ENCODE measurements at regions not wholly inside any gene's neighbourhood (a gene's known extent, or its start where the extent isn't known, plus 50 kb on each side); places are given as distances from the start of the nearest gene placed in this dataset.

DNA sequence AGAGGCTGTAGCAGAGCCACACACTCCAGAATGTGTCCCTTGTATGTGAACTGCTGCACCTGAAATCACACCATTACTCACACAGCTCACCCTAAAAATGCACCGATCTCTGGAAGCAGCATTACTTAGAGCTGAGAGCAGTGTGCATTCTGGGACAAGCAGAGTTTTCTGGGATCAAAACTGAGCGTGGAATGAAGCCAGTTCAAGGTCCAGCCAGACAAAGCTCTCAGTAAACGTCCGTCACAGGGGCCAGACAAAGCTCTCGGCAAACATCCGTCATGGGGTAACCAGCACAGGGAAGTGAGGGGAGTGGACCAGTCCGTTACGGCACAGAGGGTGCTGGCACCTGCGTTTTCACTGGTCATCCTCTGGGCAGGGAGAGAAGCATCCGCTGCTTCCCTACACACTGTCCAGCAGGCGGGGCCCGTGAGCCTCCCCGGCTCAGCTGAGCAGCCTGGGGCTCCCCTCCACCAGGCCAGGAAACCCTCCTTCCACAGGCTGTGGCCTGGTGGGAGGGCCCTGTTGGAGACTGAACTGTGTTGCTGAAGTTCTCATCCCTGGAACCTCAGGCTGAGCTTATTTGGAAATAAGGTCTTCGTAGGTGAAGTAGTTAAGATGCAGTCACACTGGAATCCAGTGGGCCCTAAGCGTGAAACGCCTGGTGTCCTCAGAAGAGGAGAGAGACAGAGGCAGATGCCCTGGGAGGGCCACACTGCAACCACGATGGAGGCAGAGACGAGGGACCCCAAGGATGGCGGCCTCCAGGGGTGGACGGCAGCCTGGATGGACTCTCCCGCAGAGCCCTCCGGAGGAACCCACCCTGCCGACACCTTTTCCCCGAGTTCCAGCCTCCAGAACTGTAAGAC lies 883.9 kb downstream of the BRD1 start:
- Histone ChIP-seq H3K27me3 (ENCODE audit: control insufficient read depth, insufficient read depth, low read length) (peaks cover 3% of the 10 kb centered on the region), H3K4me3 (ENCODE audit: low read length) (no peak overlapping the region), H3K27ac (ENCODE audit: low read depth, low read length) (no peak overlapping the region), H3K4me1 (ENCODE audit: control insufficient read depth, insufficient read depth, low read length) (no peaks in the 10 kb centered on the region), H3K9ac (ENCODE audit: low read length) (no peak overlapping the region), H3K36me3 (ENCODE audit: control insufficient read depth, insufficient read depth, low read length) (no peaks in the 10 kb centered on the region)

- H3K4me3 ChIP-seq (ENCODE audit: low read length), result no peak overlapping the region
- H3K27ac ChIP-seq (ENCODE audit: low read depth, low read length), result no peak overlapping the region
- no peaks in the 10 kb centered on the region for H3K4me1 ChIP-seq (ENCODE audit: control insufficient read depth, insufficient read depth, low read length)
- peaks cover 3% of the 10 kb centered on the region for H3K27me3 ChIP-seq (ENCODE audit: control insufficient read depth, insufficient read depth, low read length)
- H3K36me3 ChIP-seq (ENCODE audit: control insufficient read depth, insufficient read depth, low read length), result no peaks in the 10 kb centered on the region
- no peak overlapping the region for H3K9ac ChIP-seq (ENCODE audit: low read length)
Measured at GRCh38 chr22:48942698-48943566, 884.7 kb downstream of the BRD1 start.

- Histone ChIP-seq H3K36me3 (ENCODE audit: control insufficient read depth, insufficient read depth, low read length) (no peaks in the 10 kb centered on the region), H3K27ac (ENCODE audit: low read depth, low read length) (no peak overlapping the region), H3K9ac (ENCODE audit: low read length) (no peak overlapping the region), H3K27me3 (ENCODE audit: control insufficient read depth, insufficient read depth, low read length) (peaks cover 3% of the 10 kb centered on the region), H3K4me3 (ENCODE audit: low read length) (no peak overlapping the region), H3K4me1 (ENCODE audit: control insufficient read depth, insufficient read depth, low read length) (no peaks in the 10 kb centered on the region)
Measured at GRCh38 chr22:48941903-48942575, 885.6 kb downstream of the BRD1 start.

DNA sequence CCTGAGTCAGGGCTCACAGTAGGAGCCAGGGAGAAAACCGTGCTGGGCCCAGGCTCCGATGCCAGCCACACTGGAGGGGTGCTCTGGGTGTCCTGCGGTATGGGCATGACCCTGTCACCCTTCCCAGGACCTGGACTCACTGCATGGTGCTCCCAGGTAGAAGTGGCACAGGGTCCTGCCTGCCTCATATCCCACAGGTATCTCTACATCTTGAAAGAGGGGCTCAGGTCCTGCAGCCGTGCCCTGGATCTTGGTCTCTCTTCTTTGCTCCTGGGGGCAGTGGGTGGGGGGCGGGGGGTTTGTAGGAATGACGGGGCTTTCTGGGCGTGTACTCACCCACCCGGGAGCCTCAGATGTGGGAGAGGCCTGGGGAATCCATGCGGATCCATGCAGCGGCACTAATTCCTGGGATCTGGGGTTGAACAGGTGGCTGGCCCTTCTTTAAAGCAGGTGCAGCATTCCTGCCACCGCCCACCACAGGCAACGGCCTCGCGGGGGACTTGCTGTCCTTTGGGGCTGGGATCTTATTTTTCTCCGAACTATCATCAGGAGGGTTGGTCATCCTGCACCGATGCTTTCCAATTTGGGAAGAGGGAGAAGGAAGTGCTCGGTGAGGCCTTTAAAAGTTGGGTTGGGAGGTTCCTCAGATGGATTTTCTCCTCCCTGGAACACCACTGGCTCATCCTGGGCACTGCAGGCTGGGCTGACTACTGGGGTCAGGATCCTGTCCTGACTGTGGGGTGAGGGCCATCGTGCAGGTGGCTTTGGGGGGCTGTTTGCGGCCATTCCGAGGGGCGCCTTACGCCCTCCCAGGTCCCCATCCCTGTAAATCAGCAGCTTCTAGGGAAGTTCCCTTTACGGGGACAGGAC lies 886.4 kb downstream of the BRD1 start:
- Histone ChIP-seq H3K4me1 (ENCODE audit: control insufficient read depth, insufficient read depth, low read length) (no peaks in the 10 kb centered on the region), H3K4me3 (ENCODE audit: low read length) (no peak overlapping the region), H3K27me3 (ENCODE audit: control insufficient read depth, insufficient read depth, low read length) (peaks cover 3% of the 10 kb centered on the region), H3K27ac (ENCODE audit: low read depth, low read length) (no peak overlapping the region), H3K36me3 (ENCODE audit: control insufficient read depth, insufficient read depth, low read length) (no peaks in the 10 kb centered on the region), H3K9ac (ENCODE audit: low read length) (no peak overlapping the region)

GRCh38 chr22:48940266-48941032 lies 887.2 kb downstream of the BRD1 start:
- H3K27me3 ChIP-seq (ENCODE audit: control insufficient read depth, insufficient read depth, low read length), result peaks cover 3% of the 10 kb centered on the region
- H3K4me1 ChIP-seq (ENCODE audit: control insufficient read depth, insufficient read depth, low read length), result no peaks in the 10 kb centered on the region
- H3K4me3 ChIP-seq (ENCODE audit: low read length), result no peak overlapping the region
- no peaks in the 10 kb centered on the region for H3K36me3 ChIP-seq (ENCODE audit: control insufficient read depth, insufficient read depth, low read length)
- H3K9ac ChIP-seq (ENCODE audit: low read length), result no peak overlapping the region
- H3K27ac ChIP-seq (ENCODE audit: low read depth, low read length), result no peak overlapping the region

DNA sequence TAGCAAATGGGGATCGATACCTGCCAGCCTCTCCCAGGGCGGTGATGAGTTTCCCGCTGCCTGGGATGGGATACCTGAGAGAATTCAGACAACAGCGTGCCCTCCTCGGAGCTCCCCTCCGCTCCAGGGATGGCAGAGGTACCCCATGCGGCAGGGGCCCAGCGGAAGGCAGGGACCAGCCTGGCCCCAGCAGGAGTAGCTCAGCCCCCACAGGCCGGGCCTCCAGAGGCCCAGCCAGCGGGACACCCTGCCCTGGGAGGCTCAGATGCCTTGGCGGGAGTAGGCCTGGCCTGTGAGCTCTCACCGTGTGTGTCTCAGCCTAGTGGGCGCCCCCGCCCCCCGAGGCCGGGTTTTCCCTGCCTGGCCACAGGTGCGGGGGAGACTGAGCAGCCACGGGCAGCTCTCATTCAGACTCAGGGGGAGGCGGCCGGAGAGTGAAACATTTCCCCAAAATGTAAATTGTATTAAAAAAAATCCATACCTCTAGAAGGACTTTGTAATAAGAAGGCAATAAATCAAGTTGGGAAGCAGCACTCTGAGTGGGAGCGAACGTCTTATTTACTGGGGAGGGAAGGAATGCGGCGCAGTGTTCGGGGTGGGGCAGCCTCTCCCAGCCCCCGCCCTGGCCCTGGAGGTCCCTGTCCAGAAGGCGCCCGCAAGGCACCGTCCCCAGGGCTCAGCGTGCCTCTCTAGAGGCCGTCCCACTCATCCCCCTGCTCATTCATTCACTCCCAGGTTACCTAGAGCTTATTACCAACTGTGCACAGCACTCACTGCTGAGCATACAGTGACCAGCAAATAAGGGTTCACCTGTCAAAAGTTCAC lies 888.0 kb downstream of the BRD1 start:
- no peak overlapping the region for H3K27ac ChIP-seq (ENCODE audit: low read depth, low read length)
- H3K4me3 ChIP-seq (ENCODE audit: low read length), result no peak overlapping the region
- no peak overlapping the region for H3K9ac ChIP-seq (ENCODE audit: low read length)
- H3K36me3 ChIP-seq (ENCODE audit: control insufficient read depth, insufficient read depth, low read length), result no peaks in the 10 kb centered on the region
- no peaks in the 10 kb centered on the region for H3K4me1 ChIP-seq (ENCODE audit: control insufficient read depth, insufficient read depth, low read length)
- peaks cover 3% of the 10 kb centered on the region for H3K27me3 ChIP-seq (ENCODE audit: control insufficient read depth, insufficient read depth, low read length)

DNA sequence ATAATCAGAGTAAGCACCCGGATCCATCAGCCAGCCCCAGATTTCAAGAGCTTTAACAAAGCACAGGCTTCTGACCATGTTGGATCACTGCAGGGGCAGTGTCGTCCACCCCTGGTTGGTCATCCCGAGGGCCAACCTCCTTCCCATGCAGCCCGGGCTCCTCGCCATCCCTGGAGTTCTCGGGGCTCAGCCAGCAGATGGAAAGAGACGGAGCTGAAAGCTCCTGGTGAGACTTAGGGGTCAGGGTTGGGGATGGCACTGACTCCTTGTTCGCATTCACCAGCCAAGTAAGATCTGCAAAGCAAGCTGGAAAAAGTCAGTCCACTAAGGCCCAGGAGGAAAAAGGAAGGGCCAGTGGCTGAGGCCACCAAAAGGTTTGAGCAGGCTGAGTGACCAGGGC lies 888.9 kb downstream of the BRD1 start:
- H3K4me3 ChIP-seq (ENCODE audit: low read length), result no peak overlapping the region
- H3K27me3 ChIP-seq (ENCODE audit: control insufficient read depth, insufficient read depth, low read length), result peaks cover 3% of the 10 kb centered on the region
- no peak overlapping the region for H3K27ac ChIP-seq (ENCODE audit: low read depth, low read length)
- no peak overlapping the region for H3K9ac ChIP-seq (ENCODE audit: low read length)
- H3K36me3 ChIP-seq (ENCODE audit: control insufficient read depth, insufficient read depth, low read length), result no peaks in the 10 kb centered on the region
- no peaks in the 10 kb centered on the region for H3K4me1 ChIP-seq (ENCODE audit: control insufficient read depth, insufficient read depth, low read length)

- no peak overlapping the region for H3K4me3 ChIP-seq (ENCODE audit: low read length)
- no peaks in the 10 kb centered on the region for H3K36me3 ChIP-seq (ENCODE audit: control insufficient read depth, insufficient read depth, low read length)
- H3K4me1 ChIP-seq (ENCODE audit: control insufficient read depth, insufficient read depth, low read length), result no peaks in the 10 kb centered on the region
- no peak overlapping the region for H3K9ac ChIP-seq (ENCODE audit: low read length)
- no peak overlapping the region for H3K27ac ChIP-seq (ENCODE audit: low read depth, low read length)
- peaks cover 3% of the 10 kb centered on the region for H3K27me3 ChIP-seq (ENCODE audit: control insufficient read depth, insufficient read depth, low read length)
Measured at GRCh38 chr22:48937032-48937639, 890.5 kb downstream of the BRD1 start.

DNA sequence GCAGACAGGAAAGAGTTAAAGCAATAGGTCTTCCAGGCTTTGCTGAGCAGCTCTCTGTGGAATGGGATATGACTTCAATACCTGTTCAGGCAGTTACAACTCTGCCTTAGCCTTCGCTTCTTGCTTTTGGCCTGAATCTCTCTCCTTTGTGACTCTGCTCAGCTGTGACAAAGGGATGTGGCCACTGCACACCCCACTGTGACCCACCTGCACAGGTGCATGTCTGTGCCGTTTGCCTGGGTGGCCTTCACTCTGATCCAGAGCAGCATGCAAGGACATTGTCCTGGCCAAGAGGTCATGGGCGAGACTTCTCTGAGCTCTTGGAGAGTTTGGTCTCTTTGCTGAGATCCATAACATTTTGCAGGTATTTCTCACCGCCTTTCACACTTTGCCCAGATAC lies 891.3 kb downstream of the BRD1 start:
- H3K36me3 ChIP-seq (ENCODE audit: control insufficient read depth, insufficient read depth, low read length), result no peaks in the 10 kb centered on the region
- peaks cover 3% of the 10 kb centered on the region for H3K27me3 ChIP-seq (ENCODE audit: control insufficient read depth, insufficient read depth, low read length)
- no peaks in the 10 kb centered on the region for H3K4me1 ChIP-seq (ENCODE audit: control insufficient read depth, insufficient read depth, low read length)
- no peak overlapping the region for H3K9ac ChIP-seq (ENCODE audit: low read length)
- H3K4me3 ChIP-seq (ENCODE audit: low read length), result no peak overlapping the region
- no peak overlapping the region for H3K27ac ChIP-seq (ENCODE audit: low read depth, low read length)

DNA sequence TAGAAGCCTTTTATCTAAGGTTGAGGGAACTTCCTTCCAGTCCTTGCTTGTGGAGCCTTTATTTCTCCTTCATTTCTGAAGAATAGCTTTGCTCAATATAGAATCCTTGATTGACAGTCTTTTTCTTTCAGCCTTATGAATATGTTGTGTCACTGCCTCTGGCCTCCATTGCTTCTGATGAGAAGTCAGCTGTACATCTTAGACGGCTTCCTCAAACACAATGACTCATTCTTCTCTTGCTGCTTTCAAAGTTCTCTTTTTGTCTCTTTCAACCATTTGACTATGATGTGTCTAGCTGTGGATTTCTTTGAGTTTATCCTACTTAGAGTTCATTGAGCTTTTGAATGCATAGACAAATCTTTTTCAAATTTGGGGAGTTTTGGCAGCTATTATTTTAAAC lies 893.2 kb downstream of the BRD1 start:
- Histone ChIP-seq H3K9ac (ENCODE audit: low read length) (no peak overlapping the region), H3K4me1 (ENCODE audit: control insufficient read depth, insufficient read depth, low read length) (no peaks in the 10 kb centered on the region), H3K27me3 (ENCODE audit: control insufficient read depth, insufficient read depth, low read length) (no peaks in the 10 kb centered on the region), H3K4me3 (ENCODE audit: low read length) (no peak overlapping the region), H3K36me3 (ENCODE audit: control insufficient read depth, insufficient read depth, low read length) (no peaks in the 10 kb centered on the region), H3K27ac (ENCODE audit: low read depth, low read length) (no peak overlapping the region)
